Type B pancreatic cell (in vitro differentiated cells): ENCODE measurements at regions not wholly inside any gene's neighbourhood (a gene's known extent, or its start where the extent isn't known, plus 50 kb on each side); places are given as distances from the start of the nearest gene placed in this dataset.

ENCODE experiments used
- DNase-seq: peaks from one replicate; pipeline ENCODE4 v3.0.0; 2021; ENCODE audit warnings: mixed read lengths; ENCODE audit not compliant: unreplicated experiment; ENCODE audit errors: extremely low spot score
- H3K27ac Mint-ChIP-seq: 2 replicates; pipeline ENCODE4 v1.8.0; 2021; ENCODE audit warnings: mild to moderate bottlenecking, mixed read lengths
- H3K27me3 Mint-ChIP-seq: 2 replicates; pipeline ENCODE4 v1.8.0; 2021; ENCODE audit warnings: mixed read lengths
- H3K36me3 Mint-ChIP-seq: 2 replicates; pipeline ENCODE4 v1.8.0; 2021; ENCODE audit warnings: mixed read lengths
- H3K4me1 Mint-ChIP-seq: one replicate; pipeline ENCODE4 v1.8.0; 2021; ENCODE audit warnings: mixed read lengths; ENCODE audit not compliant: unreplicated experiment
- H3K4me3 Mint-ChIP-seq: 2 replicates; pipeline ENCODE4 v1.8.0; 2021; ENCODE audit warnings: mild to moderate bottlenecking, mixed read lengths
- H3K9me3 Mint-ChIP-seq: 2 replicates; pipeline ENCODE4 v1.8.0; 2021; ENCODE audit warnings: mixed read lengths
- CTCF ChIP-seq: fragments of 200-600 bp; sonication (generic); conservative IDR thresholded peaks from 2 replicates; pipeline ENCODE4 v1.5.0; 2021; ENCODE audit warnings: antibody characterized with exemption, mild to moderate bottlenecking

- H3K27ac Mint-ChIP-seq, result no peak overlapping the region
- no peaks in the 10 kb centered on the region for H3K9me3 Mint-ChIP-seq
- no peak for TF ChIP-seq CTCF
- no peaks in the 10 kb centered on the region for H3K4me1 Mint-ChIP-seq
- no peak for DNase-seq
- no peaks in the 10 kb centered on the region for H3K27me3 Mint-ChIP-seq
- no peak overlapping the region for H3K4me3 Mint-ChIP-seq
- H3K36me3 Mint-ChIP-seq, result no peaks in the 10 kb centered on the region
Observed at GRCh38 chr2:180751306-180751920, 229.0 kb upstream of the UBE2E3 start.

- no peak for TF ChIP-seq CTCF
- no peak overlapping the region for H3K4me3 Mint-ChIP-seq
- H3K27me3 Mint-ChIP-seq, result no peaks in the 10 kb centered on the region
- no peaks in the 10 kb centered on the region for H3K4me1 Mint-ChIP-seq
- no peaks in the 10 kb centered on the region for H3K9me3 Mint-ChIP-seq
- no peak overlapping the region for H3K27ac Mint-ChIP-seq
- DNase-seq, result no peak
- H3K36me3 Mint-ChIP-seq, result no peaks in the 10 kb centered on the region
Observed at GRCh38 chr2:180747728-180748127, 232.7 kb upstream of the UBE2E3 start.

GRCh38 chr2:180743401-180743800, 237.0 kb upstream of the UBE2E3 start:
- no peak for DNase-seq
- H3K4me1 Mint-ChIP-seq, result no peaks in the 10 kb centered on the region

GRCh38 chr2:180742801-180743200, 237.6 kb upstream of the UBE2E3 start:
- no peak overlapping the region for H3K27ac Mint-ChIP-seq
- no peak for TF ChIP-seq CTCF
- H3K36me3 Mint-ChIP-seq, result no peaks in the 10 kb centered on the region
- DNase-seq, result no peak
- H3K27me3 Mint-ChIP-seq, result no peaks in the 10 kb centered on the region
- H3K4me3 Mint-ChIP-seq, result no peak overlapping the region
- H3K4me1 Mint-ChIP-seq, result no peaks in the 10 kb centered on the region
- no peaks in the 10 kb centered on the region for H3K9me3 Mint-ChIP-seq

More at GRCh38 chr2:180743401-180743800, 237.0 kb upstream of the UBE2E3 start:
- H3K27me3 Mint-ChIP-seq, result no peaks in the 10 kb centered on the region
- TF ChIP-seq CTCF, result no peak
- no peaks in the 10 kb centered on the region for H3K9me3 Mint-ChIP-seq
- no peak overlapping the region for H3K27ac Mint-ChIP-seq
- no peaks in the 10 kb centered on the region for H3K36me3 Mint-ChIP-seq
- no peak overlapping the region for H3K4me3 Mint-ChIP-seq

- no peaks in the 10 kb centered on the region for H3K4me1 Mint-ChIP-seq
- H3K9me3 Mint-ChIP-seq, result no peaks in the 10 kb centered on the region
- no peak for TF ChIP-seq CTCF
- H3K27ac Mint-ChIP-seq, result no peak overlapping the region
- H3K36me3 Mint-ChIP-seq, result no peaks in the 10 kb centered on the region
- H3K27me3 Mint-ChIP-seq, result no peaks in the 10 kb centered on the region
- no peak for DNase-seq
- H3K4me3 Mint-ChIP-seq, result no peak overlapping the region
Observed at GRCh38 chr2:180739070-180739469, 241.3 kb upstream of the UBE2E3 start.

GRCh38 chr2:180735799-180736198, 244.6 kb upstream of the UBE2E3 start:
- Mint-ChIP-seq H3K27ac (no peak overlapping the region), H3K4me3 (no peak overlapping the region), H3K9me3 (peaks cover 4% of the 10 kb centered on the region), H3K36me3 (no peaks in the 10 kb centered on the region), H3K27me3 (no peaks in the 10 kb centered on the region), H3K4me1 (no peaks in the 10 kb centered on the region)
- TF ChIP-seq CTCF, result no peak
- DNase-seq, result no peak
